Neural progenitor cell (in vitro differentiated cells): ENCODE measurements at regions not wholly inside any gene's neighbourhood (a gene's known extent, or its start where the extent isn't known, plus 50 kb on each side); places are given as distances from the start of the nearest gene placed in this dataset.

Experiments
- DNase-seq: peaks from one replicate; pipeline ENCODE4 v3.0.0-alpha.2; 2016; ENCODE audit warnings: low spot score
- H2AFZ ChIP-seq: fragments of 200-600 bp; sonication (generic); replicated peaks from 2 replicates; pipeline ENCODE4 v1.6.1; 2016; ENCODE audit warnings: antibody characterized with exemption
- H3F3A ChIP-seq: fragments of 200-600 bp; sonication (generic); 2 replicates; pipeline ENCODE4 v1.6.1; 2016; ENCODE audit warnings: antibody characterized with exemption, low read depth
- H3K27ac ChIP-seq: fragments of 200-600 bp; sonication (generic); 2 replicates; pipeline ENCODE4 v1.5.1; 2016; ENCODE audit warnings: mild to moderate bottlenecking
- H3K27me3 ChIP-seq: fragments of 200-600 bp; sonication (generic); 2 replicates; pipeline ENCODE4 v1.6.1; 2016; ENCODE audit warnings: mild to moderate bottlenecking, moderate library complexity
- H3K36me3 ChIP-seq: fragments of 200-600 bp; sonication (generic); 2 replicates; pipeline ENCODE4 v1.5.1; 2016
- H3K4me1 ChIP-seq: fragments of 200-600 bp; sonication (generic); 2 replicates; pipeline ENCODE4 v1.6.1; 2016; ENCODE audit warnings: mixed run types
- H3K4me2 ChIP-seq: fragments of 200-600 bp; sonication (generic); 2 replicates; pipeline ENCODE4 v1.6.1; 2016
- H3K4me3 ChIP-seq: fragments of 200-600 bp; sonication (generic); 2 replicates; pipeline ENCODE4 v1.5.1; 2016
- H3K79me2 ChIP-seq: fragments of 200-600 bp; sonication (generic); 2 replicates; pipeline ENCODE4 v1.6.1; 2016; ENCODE audit warnings: low read depth
- H3K9ac ChIP-seq: fragments of 200-600 bp; sonication (generic); 2 replicates; pipeline ENCODE4 v1.6.1; 2016
- H3K9me3 ChIP-seq: fragments of 200-600 bp; sonication (generic); 2 replicates; pipeline ENCODE4 v1.5.1; 2016; ENCODE audit warnings: low read depth
- H4K20me1 ChIP-seq: fragments of 200-600 bp; sonication (generic); 2 replicates; pipeline ENCODE4 v1.6.1; 2016; ENCODE audit warnings: low read depth
- H3K27ac Mint-ChIP-seq: 3 replicates; pipeline ENCODE4 v1.8.0; 2021; ENCODE audit warnings: mixed read lengths
- H3K27me3 Mint-ChIP-seq: 2 replicates; pipeline ENCODE4 v1.8.0; 2022; ENCODE audit warnings: low read depth, mild to moderate bottlenecking, inconsistent platforms, moderate library complexity, mixed read lengths; ENCODE audit not compliant: insufficient read depth
- H3K36me3 Mint-ChIP-seq: 3 replicates; pipeline ENCODE4 v1.8.0; 2021; ENCODE audit warnings: mixed read lengths
- H3K4me1 Mint-ChIP-seq: 3 replicates; pipeline ENCODE4 v1.8.0; 2021; ENCODE audit warnings: mixed read lengths
- H3K4me3 Mint-ChIP-seq: 3 replicates; pipeline ENCODE4 v1.8.0; 2021; ENCODE audit warnings: mild to moderate bottlenecking, moderate library complexity, mixed read lengths
- H3K9me3 Mint-ChIP-seq: 3 replicates; pipeline ENCODE4 v1.8.0; 2020; ENCODE audit warnings: mixed read lengths
- EZH2 ChIP-seq: fragments of 200-600 bp; sonication (generic); IDR thresholded peaks from 2 replicates; pipeline ENCODE4 v1.6.1; 2017; ENCODE audit warnings: antibody characterized with exemption, mild to moderate bottlenecking, moderate library complexity
- EZH2phosphoT487 ChIP-seq: fragments of 200-600 bp; sonication (generic); IDR thresholded peaks from 2 replicates; pipeline ENCODE4 v1.6.1; 2017; ENCODE audit warnings: antibody characterized with exemption
- TF ChIP-seq, protein P1 (sequence below): fragments of 200-600 bp; sonication (generic); IDR thresholded peaks from 2 replicates; pipeline ENCODE4 v1.5.1; 2017; ENCODE audit warnings: antibody characterized with exemption, mild to moderate bottlenecking

DNA sequence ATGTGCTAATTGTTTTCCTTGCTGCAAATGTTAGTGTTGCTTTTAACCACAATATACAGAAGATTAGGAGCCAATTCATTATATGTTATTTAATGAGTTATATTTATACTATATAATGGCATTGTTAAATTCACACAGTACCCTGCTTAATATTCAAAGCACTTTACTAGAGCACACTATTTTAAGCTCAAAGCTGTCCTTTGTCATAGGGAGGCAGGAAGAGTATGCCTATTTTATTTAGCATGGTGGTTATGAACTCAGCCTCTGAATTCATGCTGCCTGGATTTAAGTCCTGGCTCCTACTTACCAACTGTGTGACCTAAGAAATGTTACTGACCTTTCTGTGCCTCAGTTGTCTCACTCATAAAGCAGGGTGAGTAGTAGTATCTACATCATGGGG, 80.5 kb downstream of the FASTKD2 start:
- no peaks in the 10 kb centered on the region for H3K36me3 ChIP-seq
- H4K20me1 ChIP-seq = no peaks in the 10 kb centered on the region
- H3K9me3 Mint-ChIP-seq = no peaks in the 10 kb centered on the region
- no peaks in the 10 kb centered on the region for H3K79me2 ChIP-seq
- H3K4me1 Mint-ChIP-seq = no peaks in the 10 kb centered on the region
- H2AFZ ChIP-seq = no peak overlapping the region
- DNase-seq = no peak
- peaks cover 3% of the 10 kb centered on the region for H3F3A ChIP-seq
- TF ChIP-seq EZH2phosphoT487 (no peak), EZH2 (no peak)
- TF ChIP-seq, protein P1, sequence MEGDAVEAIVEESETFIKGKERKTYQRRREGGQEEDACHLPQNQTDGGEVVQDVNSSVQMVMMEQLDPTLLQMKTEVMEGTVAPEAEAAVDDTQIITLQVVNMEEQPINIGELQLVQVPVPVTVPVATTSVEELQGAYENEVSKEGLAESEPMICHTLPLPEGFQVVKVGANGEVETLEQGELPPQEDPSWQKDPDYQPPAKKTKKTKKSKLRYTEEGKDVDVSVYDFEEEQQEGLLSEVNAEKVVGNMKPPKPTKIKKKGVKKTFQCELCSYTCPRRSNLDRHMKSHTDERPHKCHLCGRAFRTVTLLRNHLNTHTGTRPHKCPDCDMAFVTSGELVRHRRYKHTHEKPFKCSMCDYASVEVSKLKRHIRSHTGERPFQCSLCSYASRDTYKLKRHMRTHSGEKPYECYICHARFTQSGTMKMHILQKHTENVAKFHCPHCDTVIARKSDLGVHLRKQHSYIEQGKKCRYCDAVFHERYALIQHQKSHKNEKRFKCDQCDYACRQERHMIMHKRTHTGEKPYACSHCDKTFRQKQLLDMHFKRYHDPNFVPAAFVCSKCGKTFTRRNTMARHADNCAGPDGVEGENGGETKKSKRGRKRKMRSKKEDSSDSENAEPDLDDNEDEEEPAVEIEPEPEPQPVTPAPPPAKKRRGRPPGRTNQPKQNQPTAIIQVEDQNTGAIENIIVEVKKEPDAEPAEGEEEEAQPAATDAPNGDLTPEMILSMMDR = no peak
- H3K9me3 ChIP-seq = no peaks in the 10 kb centered on the region
- no peak overlapping the region for H3K27ac ChIP-seq
- H3K27me3 Mint-ChIP-seq = no peaks in the 10 kb centered on the region
- H3K9ac ChIP-seq = no peak overlapping the region
- H3K27ac Mint-ChIP-seq = no peak overlapping the region
- H3K4me2 ChIP-seq = no peak overlapping the region
- H3K27me3 ChIP-seq = no peaks in the 10 kb centered on the region
- H3K4me1 ChIP-seq = no peaks in the 10 kb centered on the region
- H3K36me3 Mint-ChIP-seq = no peaks in the 10 kb centered on the region
- no peak overlapping the region for H3K4me3 ChIP-seq
- no peak overlapping the region for H3K4me3 Mint-ChIP-seq

DNA sequence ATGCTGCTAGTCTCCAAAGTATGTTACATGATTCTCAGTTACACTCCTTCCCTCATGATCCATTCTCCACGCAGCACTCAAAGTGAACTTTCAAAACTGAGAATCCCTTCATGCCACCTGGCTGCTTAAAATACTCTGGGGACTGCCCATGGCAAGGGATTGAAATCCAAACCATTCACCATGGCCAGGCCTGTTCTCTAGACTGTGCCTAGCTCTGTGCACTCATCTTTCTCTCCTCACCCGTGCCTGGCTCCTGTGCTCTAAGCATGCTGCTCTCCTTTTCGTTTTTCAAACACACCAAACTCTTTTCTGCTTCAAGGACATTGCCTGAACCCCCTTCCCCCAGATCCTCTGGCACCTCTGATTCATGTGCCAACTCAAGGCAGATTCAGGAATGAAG, 80.9 kb downstream of the FASTKD2 start:
- TF ChIP-seq EZH2 (no peak), EZH2phosphoT487 (no peak)
- TF ChIP-seq, protein P1 = no peak
- Histone ChIP-seq H3K4me1 (no peaks in the 10 kb centered on the region), H3K4me3 (no peak overlapping the region), H3K9ac (no peak overlapping the region), H3K27ac (no peak overlapping the region), H2AFZ (no peak overlapping the region), H3K27me3 (no peaks in the 10 kb centered on the region), H3F3A (peaks cover 2% of the 10 kb centered on the region), H3K9me3 (no peaks in the 10 kb centered on the region), H3K79me2 (no peaks in the 10 kb centered on the region), H4K20me1 (no peaks in the 10 kb centered on the region), H3K36me3 (no peaks in the 10 kb centered on the region), H3K4me2 (no peak overlapping the region)
- no peak overlapping the region for H3K4me3 Mint-ChIP-seq
- no peak overlapping the region for H3K27ac Mint-ChIP-seq
- DNase-seq = no peak
- H3K36me3 Mint-ChIP-seq = no peaks in the 10 kb centered on the region
- no peaks in the 10 kb centered on the region for H3K9me3 Mint-ChIP-seq
- H3K27me3 Mint-ChIP-seq = no peaks in the 10 kb centered on the region
- H3K4me1 Mint-ChIP-seq = no peaks in the 10 kb centered on the region

DNA sequence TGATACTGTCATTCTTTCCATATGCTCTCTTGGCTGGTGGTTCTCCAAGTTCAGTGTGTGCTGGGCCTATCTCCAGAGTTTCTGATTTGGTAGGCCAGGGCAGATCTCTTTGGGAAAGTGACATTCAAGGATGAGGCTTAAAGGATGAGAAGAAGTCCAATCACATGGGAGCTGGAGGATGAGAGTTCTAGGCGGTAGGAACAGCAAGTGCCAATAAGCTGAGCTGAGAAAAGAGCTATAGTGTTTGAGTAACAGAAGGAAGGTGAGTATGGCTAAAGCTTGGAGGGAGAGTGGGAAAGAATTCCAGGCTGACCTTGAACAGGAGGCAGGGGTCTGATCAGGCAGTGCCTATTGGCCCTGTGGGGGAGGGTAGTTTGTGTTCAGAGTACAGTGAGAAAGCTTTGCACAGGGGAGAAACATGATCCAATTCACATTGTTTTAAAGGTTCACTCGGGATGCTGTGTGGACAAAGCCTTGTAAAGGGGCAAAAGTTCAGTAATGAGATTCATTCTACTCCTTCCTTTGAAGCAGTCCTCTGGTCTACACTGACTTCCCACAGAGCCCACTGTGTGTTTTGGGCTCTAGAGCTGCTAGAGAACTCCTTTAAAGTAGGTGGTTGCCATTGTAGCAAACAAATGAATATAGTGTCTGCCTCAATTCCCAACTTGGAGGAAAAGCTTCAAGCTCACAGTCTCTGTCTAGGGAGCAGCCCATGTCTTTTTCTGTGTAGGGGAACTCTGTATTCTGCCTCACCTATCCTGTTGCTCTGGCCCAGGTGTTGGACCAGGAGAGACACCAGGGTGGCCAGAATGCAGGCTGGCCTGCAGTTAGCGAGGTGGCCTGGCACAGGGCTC, 81.8 kb downstream of the FASTKD2 start:
- Mint-ChIP-seq H3K36me3 (no peaks in the 10 kb centered on the region), H3K27me3 (no peaks in the 10 kb centered on the region), H3K27ac (no peak overlapping the region), H3K9me3 (no peaks in the 10 kb centered on the region), H3K4me1 (no peaks in the 10 kb centered on the region), H3K4me3 (no peak overlapping the region)
- Histone ChIP-seq H3K36me3 (no peaks in the 10 kb centered on the region), H3F3A (no peaks in the 10 kb centered on the region), H3K27me3 (no peaks in the 10 kb centered on the region), H2AFZ (no peak overlapping the region), H3K4me3 (no peak overlapping the region), H3K79me2 (no peaks in the 10 kb centered on the region), H3K27ac (no peak overlapping the region), H3K4me2 (no peak overlapping the region), H3K4me1 (no peaks in the 10 kb centered on the region), H3K9ac (no peak overlapping the region), H3K9me3 (no peaks in the 10 kb centered on the region), H4K20me1 (no peaks in the 10 kb centered on the region)
- no peak for DNase-seq
- TF ChIP-seq, protein P1 = no peak
- TF ChIP-seq EZH2 = no peak
- no peak for TF ChIP-seq EZH2phosphoT487
